HG02798 (cell line): ENCODE measurements at regions not wholly inside any gene's neighbourhood (a gene's known extent, or its start where the extent isn't known, plus 50 kb on each side); places are given as distances from the start of the nearest gene placed in this dataset.

Experiments
- ATAC-seq: cut with Tn5 transposase; IDR thresholded peaks from one replicate; pipeline ENCODE4 v1.9.1; 2021; ENCODE audit warnings: mild to moderate bottlenecking; ENCODE audit not compliant: unreplicated experiment, poor library complexity

- no peak for ATAC-seq
Measured at GRCh38 chrX:147827070-147827469, 84.6 kb upstream of the FMR1 start.

- ATAC-seq: no peak
Measured at GRCh38 chrX:147828719-147829118, 83.0 kb upstream of the FMR1 start.

DNA sequence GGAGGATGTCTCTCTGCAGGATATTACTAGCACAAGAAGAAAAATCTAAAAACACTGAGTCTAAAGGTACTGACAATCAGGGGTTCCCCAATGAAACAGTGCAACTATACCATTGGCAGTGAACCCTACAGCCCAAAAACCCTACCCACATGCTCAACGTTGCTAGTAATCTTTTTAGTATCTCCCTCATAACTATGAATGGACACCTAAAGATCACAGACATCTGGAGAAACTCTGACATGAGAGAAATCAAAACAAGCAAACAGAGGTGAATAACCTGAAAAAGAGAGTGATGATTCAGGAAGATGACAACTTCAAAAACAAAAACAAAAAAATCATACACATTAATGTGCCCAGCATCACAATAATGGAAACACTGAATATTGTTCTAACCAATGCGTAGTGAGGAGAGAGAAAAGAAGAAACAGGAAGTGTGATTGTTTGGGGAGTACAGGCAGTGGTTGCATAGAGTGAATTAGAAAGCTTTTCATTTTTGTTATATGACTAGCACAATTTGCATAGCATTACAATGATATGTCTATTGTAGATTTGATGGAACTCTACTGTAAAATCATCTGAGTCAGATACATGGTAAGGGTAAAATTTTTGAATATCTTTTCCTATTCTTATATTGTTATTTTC, 78.9 kb upstream of the FMR1 start:
- ATAC-seq: peak; percentile 64

DNA sequence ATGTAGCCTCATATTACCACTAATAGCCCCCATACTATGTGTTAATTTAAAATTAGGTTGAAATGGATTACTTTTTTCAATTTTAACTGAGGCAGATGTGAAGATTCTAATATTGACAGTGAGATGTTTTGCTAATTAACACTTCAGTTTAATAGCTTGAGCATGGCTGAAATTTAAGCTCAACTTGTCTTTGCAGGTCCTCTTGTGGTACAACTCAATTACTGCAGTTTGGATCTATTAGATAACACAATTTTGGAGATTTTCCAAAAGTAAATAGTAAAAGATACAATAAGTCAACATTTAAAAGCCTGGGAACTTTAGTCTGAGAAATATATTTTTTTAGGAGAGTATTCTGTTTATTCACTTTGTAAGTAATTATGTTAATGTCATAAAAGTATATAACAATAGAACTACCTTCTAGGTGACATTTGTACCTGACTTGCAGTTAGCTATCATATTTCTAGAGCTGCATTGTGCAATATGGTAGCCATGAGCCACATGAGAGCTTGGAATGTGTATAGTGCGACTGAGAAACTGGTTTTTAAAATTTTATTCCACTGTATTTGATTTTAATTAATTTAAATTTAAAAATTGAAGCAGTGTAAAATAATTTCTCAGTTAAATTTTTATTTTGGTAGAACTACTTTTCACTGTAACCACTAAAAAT, 73.1 kb upstream of the FMR1 start:
- no peak for ATAC-seq

- no peak for ATAC-seq
Measured at GRCh38 chrX:147846676-147847075, 65.0 kb upstream of the FMR1 start.

DNA sequence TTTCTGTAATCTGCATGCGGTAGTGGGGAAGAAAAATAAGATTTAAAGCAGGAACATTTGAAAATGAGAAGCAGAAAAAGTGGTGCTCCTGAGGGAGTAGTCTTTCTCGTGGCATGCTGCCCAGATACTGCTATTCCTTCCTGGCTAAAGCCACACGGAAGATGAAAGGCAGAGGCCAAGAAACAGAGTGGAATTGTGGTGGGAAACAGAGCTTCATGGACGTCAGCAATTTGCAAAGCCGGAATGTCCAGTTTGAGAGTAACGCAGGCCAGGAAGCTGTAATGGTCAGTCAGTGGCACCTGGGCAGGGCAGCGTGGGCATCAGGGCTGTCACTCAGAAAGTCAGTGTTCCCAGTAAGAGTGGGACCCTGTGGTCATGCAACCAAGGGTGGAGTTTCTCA, 63.7 kb upstream of the FMR1 start:
- ATAC-seq: no peak

DNA sequence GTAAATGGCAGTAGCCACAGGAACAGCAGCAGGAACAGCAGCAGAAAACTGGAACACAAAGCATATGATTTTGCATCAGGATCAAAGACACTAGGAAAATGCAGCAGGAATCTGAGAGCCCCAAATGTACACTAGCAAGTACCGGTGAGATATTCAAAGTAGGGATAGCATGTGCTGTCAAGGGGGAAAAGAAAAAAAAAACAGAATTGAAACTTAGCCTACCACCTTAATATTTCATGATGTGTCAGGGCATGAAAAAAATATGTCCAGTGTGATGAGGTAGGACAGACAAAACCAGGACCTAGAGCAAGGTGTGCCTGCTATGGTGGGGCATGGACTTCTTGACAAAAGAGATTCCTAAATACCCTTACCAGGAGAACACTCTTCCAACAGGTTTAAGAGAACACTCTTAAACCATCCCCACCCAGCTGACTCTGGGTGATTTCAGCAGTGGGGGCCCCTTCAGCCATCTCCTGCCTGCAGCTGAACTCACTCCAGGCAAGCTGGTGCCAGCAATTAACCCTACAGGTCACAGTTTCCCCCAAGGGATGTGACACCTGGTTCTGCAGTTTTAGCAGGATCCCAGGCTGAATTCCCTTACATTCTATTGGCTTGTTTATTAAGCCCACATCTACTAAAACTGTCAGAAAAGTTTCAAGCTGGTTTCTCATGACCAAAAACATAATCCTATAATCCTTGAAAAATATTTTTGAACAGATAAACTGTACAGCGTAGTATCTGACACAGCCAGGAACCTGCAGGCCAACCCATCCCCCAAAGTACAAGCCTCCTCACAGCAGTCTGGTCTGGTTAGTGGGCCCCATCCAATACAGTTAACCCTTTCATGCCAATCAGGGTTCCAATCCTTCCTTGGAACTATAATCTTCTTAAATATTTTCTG, 62.9 kb upstream of the FMR1 start:
- peak; percentile 42 for ATAC-seq

DNA sequence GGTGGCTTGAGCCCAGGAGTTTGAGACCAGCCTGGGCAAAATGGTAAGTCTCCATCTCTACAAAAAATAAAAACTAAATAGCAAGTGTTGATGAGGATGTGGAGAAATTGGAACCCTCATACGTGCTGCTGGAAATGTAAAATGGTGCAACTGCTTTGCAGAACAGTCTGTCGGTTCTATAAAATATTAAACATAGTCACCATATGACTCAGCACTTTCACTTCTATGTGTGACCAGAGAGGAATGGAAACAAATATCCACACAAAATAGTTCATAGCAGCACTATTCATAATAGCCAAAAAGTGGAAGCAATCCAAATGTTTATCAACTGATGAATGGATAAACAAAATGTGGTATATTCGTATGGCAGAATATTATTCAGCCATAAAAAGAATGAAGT, 60.8 kb upstream of the FMR1 start:
- ATAC-seq: peak; percentile 68

- no peak for ATAC-seq
Measured at GRCh38 chrX:147853701-147854100, 58.0 kb upstream of the FMR1 start.

GRCh38 chrX:147859666-147860065, 52.1 kb upstream of the FMR1 start:
- no peak for ATAC-seq
